ENCODE measurements at regions not wholly inside any gene's neighbourhood (a gene's known extent, or its start where the extent isn't known, plus 50 kb on each side); places are given as distances from the start of the nearest gene placed in this dataset.

GRCh38 chr9:71183251-71183650 lies 61.8 kb upstream of the TRPM3 start (continued):
- no peak for TF ChIP-seq RFX5 (IDR thresholded peaks at IDR 0.05; ENCODE audit: borderline replicate concordance, low read depth, low read length)

GRCh38 chr9:71179183-71179582 lies 57.8 kb upstream of the TRPM3 start:
- peaks cover 0 to 4% (median 0%) of the 10 kb centered on the region in 4 experiments; a peak in 1 of 7 replicates for H3K4me1 ChIP-seq (replicated peaks in 1 of 4; ENCODE audit: control insufficient read depth in 3 of 4, insufficient read depth in 4 of 4, low read length in 3 of 4)
- H2AFZ ChIP-seq (ENCODE audit: low read length), result no peak overlapping the region
- H3K23ac ChIP-seq (ENCODE audit: insufficient read length), result no peak overlapping the region
- no peaks in the 10 kb centered on the region for H3K27me3 ChIP-seq (replicated peaks in 1 of 4; ENCODE audit: control insufficient read depth in 3 of 4, extremely low read depth in 1 of 4, insufficient read depth in 3 of 4, low read length in 3 of 4)
- WGBS, 2 experiments (ENCODE audit: extremely low coverage in 1 of 2, insufficient coverage in 1 of 2, insufficient read length in 1 of 2, insufficient replicate concordance in 2 of 2, low coverage in 1 of 2, low lambda C conversion rate in 2 of 2, missing lambda C conversion rate in 1 of 2), result 86% methylated on average over 3 of the region's 3 CpGs; no CpG with 5 or more reads in 1 of the 2 experiments
- H3K4ac ChIP-seq (replicated peaks; ENCODE audit: insufficient read length, low read depth, low read length), result no peak overlapping the region
- H3K79me1 ChIP-seq (ENCODE audit: low read depth, low read length), result no peaks in the 10 kb centered on the region
- no peak overlapping the region for H3K4me2 ChIP-seq (ENCODE audit: insufficient read depth in 1 of 2, low read depth in 2 of 2, low read length in 2 of 2)
- H2BK15ac ChIP-seq (ENCODE audit: low read length), result no peak overlapping the region
- no peak overlapping the region for H2AK5ac ChIP-seq (ENCODE audit: low read depth, low read length)
- DNase-seq (ENCODE audit: low read depth in 1 of 2, low spot score in 2 of 2), result no peak
- no peak overlapping the region for H3K4me3 ChIP-seq (ENCODE audit: extremely low read depth in 1 of 4, insufficient read depth in 2 of 4, low read depth in 3 of 4, low read length in 4 of 4)
- H3K18ac ChIP-seq (ENCODE audit: extremely low read depth, low read length), result no peak overlapping the region
- no peaks in the 10 kb centered on the region for H3K79me2 ChIP-seq (ENCODE audit: control insufficient read depth in 1 of 2, insufficient read depth in 2 of 2, low read length in 2 of 2)
- no peak overlapping the region for H2BK5ac ChIP-seq (ENCODE audit: low read depth, low read length)
- TF ChIP-seq SIN3A (conservative IDR thresholded peaks at IDR 0.05 in 1 of 2, IDR thresholded peaks at IDR 0.05 in 1 of 2; ENCODE audit: low read depth in 1 of 2, low read length in 2 of 2), result no peak
- TF ChIP-seq BRCA1 (IDR thresholded peaks at IDR 0.05; ENCODE audit: low read depth, low read length), result no peak
- no peak for TF ChIP-seq GABPA (IDR thresholded peaks at IDR 0.05; ENCODE audit: borderline replicate concordance, insufficient read depth, low read length)
- TF ChIP-seq RXRA (IDR thresholded peaks at IDR 0.05; ENCODE audit: insufficient read depth, low read depth, low read length), result no peak
- no peak for TF ChIP-seq SP1 (IDR thresholded peaks at IDR 0.05; ENCODE audit: low read depth, low read length)
- TF ChIP-seq SP4 (IDR thresholded peaks at IDR 0.05; ENCODE audit: low read length), result no peak
- no peaks in the 10 kb centered on the region for H3K36me3 ChIP-seq (ENCODE audit: control insufficient read depth in 2 of 4, insufficient read depth in 4 of 4, low read length in 3 of 4)
- ChIA-PET POLR2A (ENCODE audit: partially characterized antibody) (no interaction called here), CTCF (ENCODE audit: partially characterized antibody) (no interaction called here)
- FAIRE-seq, result no peak
- H2BK20ac ChIP-seq (ENCODE audit: low read length), result no peak overlapping the region
- H4K5ac ChIP-seq (ENCODE audit: insufficient read length, low read depth, low read length), result no peak overlapping the region
- H4K8ac ChIP-seq (ENCODE audit: extremely low read depth, insufficient read depth, low read length), result no peak overlapping the region
- H4K91ac ChIP-seq (replicated peaks; ENCODE audit: insufficient read length, low read length), result no peak overlapping the region
- no peaks in the 10 kb centered on the region for H3K23me2 ChIP-seq (ENCODE audit: low read depth, low read length)
- H2BK120ac ChIP-seq (replicated peaks; ENCODE audit: low read depth, low read length), result no peak overlapping the region
- H3K56ac ChIP-seq (replicated peaks; ENCODE audit: insufficient read length, low read depth, low read length), result no peak overlapping the region
- H3K14ac ChIP-seq (ENCODE audit: insufficient read length), result no peak overlapping the region
- no peaks in the 10 kb centered on the region for H4K20me1 ChIP-seq (replicated peaks in 1 of 2; ENCODE audit: control insufficient read depth in 1 of 2, insufficient read depth in 2 of 2, low read length in 2 of 2)
- no peak overlapping the region for H2BK12ac ChIP-seq (ENCODE audit: low read depth, low read length)
- no peak overlapping the region for H3K27ac ChIP-seq (ENCODE audit: low read depth, low read length)
- no peaks in the 10 kb centered on the region for H3K9me3 ChIP-seq (ENCODE audit: insufficient read depth in 2 of 2, low read depth in 1 of 2, low read length in 1 of 2)
- H3K9ac ChIP-seq (replicated peaks in 1 of 4; ENCODE audit: extremely low read depth in 1 of 4, low read depth in 3 of 4, low read length in 3 of 4), result no peak overlapping the region
